ENCODE measurements at regions not wholly inside any gene's neighbourhood (a gene's known extent, or its start where the extent isn't known, plus 50 kb on each side); places are given as distances from the start of the nearest gene placed in this dataset.

DNA sequence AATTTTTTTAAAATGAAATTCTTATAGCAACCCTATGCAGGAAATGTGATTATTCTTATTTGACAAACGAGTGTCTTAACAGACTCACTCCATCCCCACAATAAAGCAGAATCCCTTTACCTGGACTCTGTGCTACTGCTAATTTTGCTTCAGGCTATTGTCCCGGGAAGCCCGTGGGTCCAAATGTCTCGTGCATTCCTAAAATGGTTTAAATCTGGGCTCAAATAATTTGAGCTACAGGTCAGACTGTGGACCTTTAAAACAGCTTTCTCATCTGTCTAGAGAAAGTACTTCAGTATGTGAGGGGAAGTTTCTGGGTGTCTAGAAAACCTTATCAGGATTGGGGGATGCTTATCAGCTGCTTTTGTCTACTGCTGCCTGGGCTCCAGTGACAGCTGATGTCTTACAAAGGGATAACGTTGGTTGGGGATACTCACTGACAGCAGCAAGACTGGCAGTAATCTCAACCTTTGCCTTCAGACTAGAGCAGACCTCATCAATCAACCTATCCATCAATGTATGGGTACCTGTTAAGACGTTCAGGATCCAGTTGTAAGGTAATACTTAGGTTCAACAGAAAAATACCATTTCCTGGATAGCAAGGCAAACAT, 197.9 kb upstream of the CDH11 start:
- no peak for DNase-seq (ENCODE audit: low spot score in 2 of 2, unreplicated experiment in 2 of 2)
- H3K4me3 Mint-ChIP-seq, result no peak overlapping the region
- H3K4me1 Mint-ChIP-seq, result peaks cover 10% of the 10 kb centered on the region
- no peaks in the 10 kb centered on the region for H3K27me3 Mint-ChIP-seq (ENCODE audit: low read depth)
- no peaks in the 10 kb centered on the region for H3K36me3 Mint-ChIP-seq
- no peaks in the 10 kb centered on the region for H3K9me3 Mint-ChIP-seq
- TF ChIP-seq, protein P1, sequence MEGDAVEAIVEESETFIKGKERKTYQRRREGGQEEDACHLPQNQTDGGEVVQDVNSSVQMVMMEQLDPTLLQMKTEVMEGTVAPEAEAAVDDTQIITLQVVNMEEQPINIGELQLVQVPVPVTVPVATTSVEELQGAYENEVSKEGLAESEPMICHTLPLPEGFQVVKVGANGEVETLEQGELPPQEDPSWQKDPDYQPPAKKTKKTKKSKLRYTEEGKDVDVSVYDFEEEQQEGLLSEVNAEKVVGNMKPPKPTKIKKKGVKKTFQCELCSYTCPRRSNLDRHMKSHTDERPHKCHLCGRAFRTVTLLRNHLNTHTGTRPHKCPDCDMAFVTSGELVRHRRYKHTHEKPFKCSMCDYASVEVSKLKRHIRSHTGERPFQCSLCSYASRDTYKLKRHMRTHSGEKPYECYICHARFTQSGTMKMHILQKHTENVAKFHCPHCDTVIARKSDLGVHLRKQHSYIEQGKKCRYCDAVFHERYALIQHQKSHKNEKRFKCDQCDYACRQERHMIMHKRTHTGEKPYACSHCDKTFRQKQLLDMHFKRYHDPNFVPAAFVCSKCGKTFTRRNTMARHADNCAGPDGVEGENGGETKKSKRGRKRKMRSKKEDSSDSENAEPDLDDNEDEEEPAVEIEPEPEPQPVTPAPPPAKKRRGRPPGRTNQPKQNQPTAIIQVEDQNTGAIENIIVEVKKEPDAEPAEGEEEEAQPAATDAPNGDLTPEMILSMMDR (IDR thresholded peaks at IDR 0.05; ENCODE audit: unreplicated experiment), result no peak
- H3K27ac Mint-ChIP-seq, result no peak overlapping the region

DNA sequence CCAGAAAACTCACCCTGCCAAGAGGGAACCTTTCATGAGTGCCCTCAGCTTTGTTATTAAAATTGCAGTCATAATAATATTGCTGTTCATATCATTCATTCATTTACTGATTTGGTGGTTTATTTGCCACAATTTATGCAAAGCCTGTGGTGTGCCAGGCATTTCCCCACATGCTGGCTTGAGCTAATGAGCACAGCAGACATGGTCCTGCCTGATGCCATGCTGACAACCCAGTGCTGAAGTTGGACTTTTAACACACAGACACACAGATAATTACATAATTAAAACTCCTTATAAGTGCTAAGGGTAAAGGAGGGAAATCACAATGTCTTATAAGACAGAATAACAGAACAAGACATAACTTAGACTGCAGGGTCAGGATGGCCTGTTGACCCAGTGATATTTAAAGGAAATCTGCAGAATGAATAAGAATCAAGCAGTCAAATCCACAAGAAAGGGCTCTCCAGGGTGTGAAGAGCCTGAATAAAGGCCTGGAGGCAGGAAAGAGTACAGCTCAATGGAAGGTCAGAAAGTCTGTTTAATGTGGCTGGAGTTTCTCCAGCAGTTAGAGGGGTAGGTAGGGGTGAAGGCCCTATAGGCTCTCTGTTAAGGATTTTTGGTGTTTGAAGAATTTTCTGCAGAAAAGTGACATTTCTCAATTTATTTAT, 196.9 kb upstream of the CDH11 start:
- Mint-ChIP-seq H3K9me3 (no peaks in the 10 kb centered on the region), H3K36me3 (no peaks in the 10 kb centered on the region), H3K27me3 (ENCODE audit: low read depth) (no peaks in the 10 kb centered on the region), H3K27ac (no peak overlapping the region), H3K4me3 (no peak overlapping the region), H3K4me1 (peaks cover 10% of the 10 kb centered on the region)
- DNase-seq (ENCODE audit: low spot score in 2 of 2, unreplicated experiment in 2 of 2), result no peak
- TF ChIP-seq, protein P1 (IDR thresholded peaks at IDR 0.05; ENCODE audit: unreplicated experiment), result no peak

DNA sequence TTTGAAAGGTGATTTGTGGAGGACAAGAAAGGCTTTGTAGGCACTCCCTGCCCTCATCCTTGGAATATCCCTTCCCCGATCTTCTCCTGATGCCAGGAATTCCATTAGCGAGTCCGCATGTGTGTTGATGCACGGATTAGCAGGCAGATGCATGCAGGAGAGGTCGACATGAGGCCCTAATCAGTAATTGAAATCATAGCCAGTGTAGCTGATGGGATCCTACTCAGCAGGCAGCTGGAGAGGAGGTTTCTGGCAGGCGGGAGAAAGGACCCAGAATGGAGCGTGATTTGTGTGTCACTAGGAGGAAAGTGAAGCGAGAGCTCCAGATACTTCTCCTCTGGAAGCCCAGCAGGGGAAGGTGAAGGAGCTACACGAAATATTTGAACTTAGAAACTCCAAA, 196.3 kb upstream of the CDH11 start:
- TF ChIP-seq, protein P1 (IDR thresholded peaks at IDR 0.05; ENCODE audit: unreplicated experiment), result no peak
- Mint-ChIP-seq H3K27me3 (ENCODE audit: low read depth) (no peaks in the 10 kb centered on the region), H3K9me3 (no peaks in the 10 kb centered on the region), H3K4me3 (no peak overlapping the region), H3K27ac (peak overlapping the region; percentile 53), H3K36me3 (no peaks in the 10 kb centered on the region), H3K4me1 (peaks cover 10% of the 10 kb centered on the region)
- no peak for DNase-seq (ENCODE audit: low spot score in 2 of 2, unreplicated experiment in 2 of 2)

- Mint-ChIP-seq H3K27me3 (ENCODE audit: low read depth) (no peaks in the 10 kb centered on the region), H3K4me1 (peaks cover 10% of the 10 kb centered on the region), H3K4me3 (no peak overlapping the region), H3K36me3 (no peaks in the 10 kb centered on the region), H3K9me3 (no peaks in the 10 kb centered on the region), H3K27ac (no peak overlapping the region)
- TF ChIP-seq, protein P1 (IDR thresholded peaks at IDR 0.05; ENCODE audit: unreplicated experiment), result no peak
- no peak for DNase-seq (ENCODE audit: low spot score in 2 of 2, unreplicated experiment in 2 of 2)
These were observed 194.9 kb upstream of the CDH11 start for GRCh38 chr16:65316808-65317207.

DNA sequence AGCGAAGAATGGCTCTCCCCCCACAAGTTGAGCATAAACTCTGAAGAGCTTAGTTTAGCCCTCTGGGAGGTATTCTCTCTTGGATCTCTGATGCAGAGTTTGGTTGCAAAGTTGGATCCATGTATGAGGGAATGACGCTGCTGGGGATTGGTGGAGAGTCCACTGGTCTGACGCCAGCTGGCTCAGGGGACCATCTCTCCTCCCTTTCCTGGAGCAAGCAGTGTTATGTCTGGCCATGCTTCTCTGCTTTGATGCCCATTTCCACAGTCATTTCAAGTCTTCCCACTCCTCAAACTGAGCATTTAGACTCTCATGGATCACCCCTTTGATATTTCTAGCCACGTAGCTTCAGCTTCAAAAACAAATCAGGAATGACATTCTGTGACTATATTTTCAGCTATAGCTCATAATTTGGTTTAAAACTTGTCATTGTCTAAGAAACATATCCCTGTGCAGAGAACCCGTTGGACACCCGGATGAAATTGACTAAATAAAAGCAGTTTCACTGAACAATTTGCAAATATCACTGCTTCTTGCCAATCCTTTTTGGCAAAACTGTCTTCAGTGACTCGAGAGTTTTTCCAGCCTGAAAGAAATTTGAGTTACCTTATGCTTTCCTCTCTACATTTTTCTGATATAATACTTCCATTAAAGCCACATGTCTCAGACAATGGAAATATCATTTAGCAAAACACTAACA, 193.4 kb upstream of the CDH11 start:
- Mint-ChIP-seq H3K4me1 (peaks cover 10% of the 10 kb centered on the region), H3K36me3 (no peaks in the 10 kb centered on the region), H3K9me3 (no peaks in the 10 kb centered on the region), H3K27me3 (ENCODE audit: low read depth) (no peaks in the 10 kb centered on the region), H3K4me3 (no peak overlapping the region), H3K27ac (no peak overlapping the region)
- TF ChIP-seq, protein P1 (IDR thresholded peaks at IDR 0.05; ENCODE audit: unreplicated experiment), result no peak
- DNase-seq (ENCODE audit: low spot score in 2 of 2, unreplicated experiment in 2 of 2), result no peak

All from mesothelial cell of epicardium (in vitro differentiated cells).